NCI-H748 treated with DMSO at 0.1 percent for 48 hours (cell line): ENCODE measurements at regions not wholly inside any gene's neighbourhood (a gene's known extent, or its start where the extent isn't known, plus 50 kb on each side); places are given as distances from the start of the nearest gene placed in this dataset.

Experiments used
- DNase-seq: peaks from one replicate; lab custom pipeline; 2025; lab: John Stamatoyannopoulos, UW

DNA sequence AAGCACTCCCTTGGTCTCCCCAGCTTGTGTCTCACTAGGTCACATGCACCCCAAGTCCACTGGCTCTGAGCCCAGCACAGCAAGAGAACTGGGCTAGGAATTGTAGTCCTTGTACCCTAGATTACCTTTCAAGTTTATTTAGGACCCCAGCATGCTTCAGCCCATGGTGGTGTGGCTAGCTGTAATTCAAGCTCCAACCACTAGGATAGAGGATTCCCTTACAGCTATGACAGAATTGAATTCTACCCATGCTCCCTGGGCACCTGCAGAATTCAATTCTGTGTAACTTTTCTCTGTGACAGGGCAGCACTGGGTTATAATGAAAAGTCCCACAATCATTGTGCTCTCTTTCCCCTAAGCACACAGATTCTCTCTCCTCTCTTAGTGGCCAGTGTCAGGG, 253.8 kb upstream of the DMD start:
- DNase-seq, result no peak

DNA sequence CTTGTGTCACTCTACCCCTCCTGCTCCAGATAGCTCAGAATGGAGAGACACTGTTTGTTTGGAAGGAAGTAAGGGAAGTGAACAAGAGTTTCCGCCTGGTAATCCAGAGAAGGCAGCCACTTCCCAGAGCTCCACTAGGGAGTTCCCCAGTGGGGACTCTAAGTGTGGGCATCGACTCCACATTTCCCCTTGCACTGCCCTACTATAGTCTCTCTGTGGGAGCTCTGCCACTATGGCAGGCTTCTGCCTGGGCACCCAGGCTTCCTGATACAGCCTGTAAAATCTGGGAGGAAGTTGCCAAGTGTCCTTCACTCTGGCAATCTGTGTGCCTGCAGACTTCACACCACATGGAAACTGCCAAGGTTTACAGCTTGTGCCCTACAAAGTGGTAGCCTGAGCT, 245.8 kb upstream of the DMD start:
- no peak for DNase-seq

DNA sequence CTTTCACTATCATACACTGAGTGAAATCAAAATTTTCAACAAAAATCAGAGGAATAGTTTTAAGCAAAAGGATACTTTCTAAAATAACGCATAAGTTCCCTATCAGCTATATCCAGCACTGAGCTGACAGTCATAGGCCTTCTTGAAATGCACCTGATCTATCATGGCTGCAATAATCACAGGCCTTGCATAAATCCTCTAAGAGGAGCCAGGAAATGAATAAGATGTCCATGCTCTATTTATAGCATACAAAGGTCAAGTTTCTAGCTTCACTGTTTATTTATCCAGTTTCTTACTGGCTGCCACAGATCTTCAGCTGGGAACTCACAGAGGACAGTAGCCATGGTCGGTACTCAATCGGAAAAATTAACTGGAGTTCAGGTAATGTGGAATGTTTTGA, 235.9 kb upstream of the DMD start:
- no peak for DNase-seq

DNA sequence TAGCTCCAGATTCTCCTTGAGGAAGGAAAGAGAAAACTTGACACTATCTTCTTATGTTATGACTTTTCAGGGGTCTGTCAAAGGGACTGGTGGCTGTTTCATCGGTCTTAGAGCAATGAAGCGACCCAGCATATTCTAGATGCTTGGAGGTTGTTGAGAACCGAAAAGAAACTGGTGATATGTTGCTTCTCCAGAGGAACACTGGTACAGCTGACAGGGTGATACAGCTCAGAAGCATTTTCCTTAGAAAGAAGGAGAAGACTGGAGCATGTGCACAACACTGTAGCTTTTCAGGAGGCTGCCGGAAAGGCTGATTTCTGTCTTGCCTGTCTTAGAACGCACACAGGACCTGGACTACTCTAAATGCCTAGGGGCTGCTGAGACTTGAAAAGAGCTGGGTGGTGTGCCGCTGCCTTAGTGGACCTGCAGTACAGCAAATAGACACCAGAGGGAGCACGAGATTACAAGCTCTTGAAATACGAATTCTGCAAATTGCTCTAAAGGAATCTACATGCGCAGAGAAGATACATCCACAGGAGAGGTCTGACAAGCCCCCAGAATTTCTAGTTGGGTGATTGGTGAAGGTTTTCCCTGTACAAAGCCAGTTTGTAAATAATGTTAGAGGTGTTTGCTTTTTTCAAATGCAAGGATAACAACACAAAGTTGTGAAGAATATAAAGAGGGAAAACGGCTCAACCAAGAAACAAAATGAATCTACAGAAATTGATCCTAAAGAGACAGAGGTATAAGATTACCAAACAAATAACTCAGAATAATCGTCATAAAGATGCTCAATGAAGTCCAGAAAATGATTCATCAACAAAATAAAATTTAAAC, 223.1 kb upstream of the DMD start:
- DNase-seq, result peak; percentile 18

DNA sequence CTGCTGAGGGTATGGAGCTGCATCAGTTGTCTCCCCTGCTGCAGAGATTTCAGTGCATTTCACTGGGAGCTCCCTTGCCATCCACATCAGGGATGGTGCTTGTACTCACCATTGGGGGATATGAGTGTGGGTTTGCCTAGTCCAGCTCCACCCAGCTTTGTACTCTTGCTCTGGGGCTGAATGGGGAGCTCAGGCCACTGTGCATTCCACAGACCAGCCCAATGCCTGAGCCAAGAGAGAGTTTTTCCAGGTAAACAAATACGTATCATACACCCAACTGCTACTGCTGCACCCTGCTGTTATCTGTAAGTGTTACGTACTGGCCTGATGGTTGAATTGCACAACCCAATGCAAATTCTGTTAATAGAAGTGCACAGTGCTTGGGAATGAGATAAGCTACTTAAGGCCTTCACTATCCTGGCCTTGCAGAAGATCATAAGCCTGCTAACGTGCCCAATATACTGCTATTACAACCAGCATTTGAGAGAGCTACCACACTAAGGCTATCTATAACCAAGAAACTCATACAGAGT, 205.0 kb upstream of the DMD start:
- DNase-seq, result no peak

DNA sequence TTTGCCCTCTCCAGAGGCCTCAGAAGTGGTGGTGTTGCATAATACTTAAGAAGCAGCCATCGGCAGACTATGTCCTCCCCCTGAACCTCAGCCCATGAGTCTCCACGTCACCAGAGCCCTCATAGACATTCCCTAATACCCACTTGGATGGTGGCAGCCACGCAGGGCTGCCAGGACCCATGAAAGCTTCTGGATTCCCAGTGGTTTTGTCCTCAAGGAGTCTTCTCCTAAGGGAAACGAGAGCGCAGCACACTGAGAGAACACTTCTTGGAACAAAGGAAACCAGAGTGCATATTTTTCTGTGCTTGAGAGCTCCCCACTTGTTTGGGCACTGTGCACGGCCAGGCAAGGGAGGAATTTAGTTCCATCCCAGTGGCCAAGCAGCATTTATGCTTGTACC, 204.1 kb upstream of the DMD start:
- DNase-seq, result no peak

DNA sequence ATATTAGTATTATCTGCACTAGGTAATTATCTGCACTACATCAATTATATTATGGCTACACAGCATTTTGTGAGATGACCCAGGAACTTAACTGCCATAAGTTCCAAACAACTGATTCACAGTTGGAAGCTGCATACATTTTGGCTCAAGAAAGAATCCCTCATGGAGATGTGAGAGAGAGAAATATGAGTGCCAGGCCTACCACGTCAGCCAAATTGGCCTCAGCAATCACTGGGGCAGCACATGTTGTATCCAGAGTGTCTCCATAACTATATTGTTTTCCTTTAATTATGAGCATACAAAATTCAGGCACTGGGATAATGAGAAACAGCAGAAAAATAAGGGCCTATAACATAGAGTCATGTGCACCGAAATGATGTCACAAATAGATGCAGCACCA, 174.2 kb upstream of the DMD start:
- DNase-seq, result no peak

DNA sequence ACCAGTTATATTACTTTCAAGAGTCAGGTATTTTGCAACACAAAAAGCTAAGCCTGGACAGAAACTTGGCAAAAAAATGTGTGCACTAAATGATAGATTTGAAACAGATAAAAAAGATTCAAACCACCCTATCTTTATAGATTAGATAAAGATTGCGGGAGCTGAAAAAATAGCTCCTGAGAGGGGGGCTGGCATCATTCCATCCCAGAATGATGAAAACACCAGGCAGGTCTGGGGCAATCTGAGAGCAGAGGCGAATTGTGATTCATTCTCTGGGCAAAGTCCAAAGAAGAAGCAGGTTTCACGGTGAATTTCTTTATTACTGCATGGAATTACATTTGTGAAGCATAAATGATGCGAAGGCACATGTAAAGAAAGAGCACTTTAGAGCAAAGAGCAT, 168.5 kb upstream of the DMD start:
- DNase-seq, result no peak

DNA sequence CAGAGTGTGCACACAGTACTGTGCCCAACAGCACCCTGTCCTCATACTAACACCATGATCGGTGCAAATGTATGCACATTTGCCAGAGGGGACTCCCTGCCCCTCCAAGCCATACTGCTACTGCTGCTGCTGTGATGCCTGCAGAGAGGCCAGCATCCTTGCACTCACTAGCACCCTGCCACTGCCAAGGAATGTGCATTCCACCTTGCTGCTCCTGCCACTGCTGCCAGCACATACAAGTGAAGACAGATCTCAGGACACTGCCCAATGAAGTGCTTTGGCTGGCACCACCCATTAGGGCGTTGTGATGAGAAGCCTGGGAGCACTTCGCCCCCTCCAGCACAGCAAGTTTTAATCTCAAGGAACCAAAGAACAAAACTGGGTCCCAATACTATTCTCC, 146.3 kb upstream of the DMD start:
- no peak for DNase-seq

DNA sequence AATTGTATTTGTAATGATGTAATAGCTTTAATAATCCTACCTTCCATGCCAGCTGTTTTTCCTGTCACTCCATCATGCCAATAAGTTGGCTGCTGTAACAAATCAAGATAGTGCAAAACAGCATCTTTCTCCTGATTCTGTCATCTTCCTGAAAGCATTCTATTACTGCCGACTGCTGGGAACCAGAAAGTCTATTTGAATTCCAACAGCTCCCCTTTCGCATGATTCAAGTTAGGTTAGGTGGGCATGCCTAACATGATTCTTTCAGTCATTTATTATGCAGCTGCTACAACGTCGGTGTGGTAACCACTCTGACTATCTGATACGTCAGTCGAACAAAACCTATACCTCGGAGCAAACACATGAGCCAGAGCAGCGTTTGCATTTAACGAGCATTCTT, 127.9 kb upstream of the DMD start:
- DNase-seq, result peak; percentile 48

DNA sequence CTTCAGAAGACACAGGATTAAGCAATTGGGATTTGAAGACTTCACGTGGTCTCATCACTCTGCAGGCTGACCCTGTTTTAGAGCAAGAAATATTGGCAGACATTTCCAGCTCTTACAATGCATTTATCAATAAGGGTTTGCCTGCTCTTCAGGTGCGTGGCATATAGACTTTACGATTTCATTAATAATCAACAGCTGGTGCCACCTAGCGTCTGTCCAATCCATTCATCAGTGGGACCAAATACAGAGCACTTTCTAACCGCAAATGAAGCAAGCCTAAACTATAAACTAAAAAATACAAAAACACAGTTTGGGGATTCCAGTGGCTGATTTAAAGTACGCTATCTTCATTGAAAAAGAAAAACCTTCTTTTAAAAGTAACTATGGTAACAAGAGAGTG, 125.4 kb upstream of the DMD start:
- peak; percentile 1 for DNase-seq

DNA sequence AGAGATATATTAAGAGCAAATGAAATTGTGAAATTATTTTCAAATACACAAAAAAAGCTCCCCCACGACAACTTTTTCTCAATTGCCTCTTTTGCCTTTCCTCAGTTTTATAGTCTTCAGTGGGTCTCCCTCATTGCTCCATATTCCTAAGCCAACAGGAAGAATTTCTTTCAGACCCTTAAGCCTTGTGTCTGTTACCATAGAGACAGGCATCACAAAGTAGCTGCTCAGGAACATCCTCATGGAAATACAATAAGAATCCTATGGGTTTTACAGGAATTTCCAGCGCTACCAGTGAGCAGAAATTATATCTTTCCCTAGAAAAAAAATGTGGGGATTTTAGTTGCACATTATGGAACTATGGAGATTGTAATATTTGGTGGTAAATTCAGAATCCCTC, 121.9 kb upstream of the DMD start:
- DNase-seq, result no peak

DNA sequence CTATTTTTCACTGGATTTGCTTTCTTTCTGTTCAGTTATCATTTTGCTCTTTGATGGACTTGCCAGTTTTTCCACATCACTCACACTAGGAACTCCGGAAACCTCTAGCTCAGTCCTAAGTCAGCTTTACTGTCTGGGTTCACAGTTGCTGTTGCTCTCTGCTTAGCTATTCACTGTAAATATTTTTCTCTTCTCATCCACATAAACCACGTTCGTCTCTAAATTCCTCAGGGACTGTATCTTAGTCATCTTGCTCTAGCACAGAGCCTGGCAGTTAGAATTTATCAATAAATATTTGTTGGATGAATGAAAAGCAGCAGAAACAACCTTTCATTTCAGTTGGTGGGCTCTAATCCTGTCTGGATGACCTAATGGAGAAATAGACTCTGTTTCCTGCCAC, 119.4 kb upstream of the DMD start:
- no peak for DNase-seq

DNA sequence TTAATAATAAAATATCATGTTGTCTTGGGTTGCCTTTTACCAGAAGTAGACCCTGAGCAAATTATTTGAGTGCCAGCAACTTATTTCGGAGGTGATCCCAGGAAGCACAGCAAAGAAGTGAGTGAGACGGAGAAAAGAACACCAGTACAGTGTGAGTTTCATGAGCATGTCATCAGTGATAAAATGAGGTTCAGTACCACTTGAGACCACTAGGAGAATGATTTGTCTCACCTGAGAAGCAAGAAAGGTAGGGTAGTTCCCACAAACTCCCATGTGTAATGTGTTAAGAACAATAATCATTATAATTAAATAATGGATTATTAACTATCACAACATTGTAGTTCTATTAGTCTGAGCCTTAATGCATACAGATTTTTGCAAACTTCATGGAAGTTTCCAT, 112.8 kb upstream of the DMD start:
- DNase-seq, result no peak

DNA sequence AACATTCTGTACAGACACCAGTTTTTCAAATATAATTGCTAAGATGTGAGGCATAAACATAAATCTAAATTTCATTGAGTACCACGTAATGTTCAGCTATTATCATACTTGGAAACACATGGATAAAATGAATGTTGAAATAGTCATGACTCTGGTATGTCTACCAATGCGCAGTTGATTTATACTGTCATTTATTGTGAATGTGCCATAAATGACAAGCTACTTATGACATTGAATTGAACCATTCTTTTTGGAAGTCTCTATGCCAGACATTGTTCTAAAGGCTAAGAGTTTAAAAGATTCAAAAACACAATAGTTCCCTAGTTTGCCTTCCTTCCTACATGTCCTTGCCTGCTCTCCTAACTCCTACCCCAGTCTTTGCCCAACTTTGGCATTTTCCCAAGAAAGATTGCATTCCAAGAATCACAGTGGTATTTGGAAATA, 96.6 kb upstream of the DMD start:
- DNase-seq, result no peak

DNA sequence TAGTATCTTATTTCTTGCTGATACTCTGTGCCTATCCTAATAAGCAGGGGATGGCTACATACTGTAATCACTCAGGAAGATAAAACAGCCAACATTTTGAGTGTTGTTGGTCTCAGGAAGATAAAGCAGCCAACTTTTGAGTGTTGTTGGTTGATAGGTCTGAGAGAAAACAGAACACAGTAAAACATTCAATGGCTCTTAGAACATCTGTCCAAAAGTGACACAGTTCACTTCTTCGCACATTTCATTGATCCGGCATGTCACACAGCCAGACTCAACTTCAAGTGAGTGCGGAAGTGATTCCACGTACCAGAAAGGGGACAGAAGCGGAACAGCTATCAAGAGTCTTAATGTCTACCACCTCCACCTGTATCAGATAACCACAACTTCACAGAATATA, 87.3 kb upstream of the DMD start:
- DNase-seq, result no peak

DNA sequence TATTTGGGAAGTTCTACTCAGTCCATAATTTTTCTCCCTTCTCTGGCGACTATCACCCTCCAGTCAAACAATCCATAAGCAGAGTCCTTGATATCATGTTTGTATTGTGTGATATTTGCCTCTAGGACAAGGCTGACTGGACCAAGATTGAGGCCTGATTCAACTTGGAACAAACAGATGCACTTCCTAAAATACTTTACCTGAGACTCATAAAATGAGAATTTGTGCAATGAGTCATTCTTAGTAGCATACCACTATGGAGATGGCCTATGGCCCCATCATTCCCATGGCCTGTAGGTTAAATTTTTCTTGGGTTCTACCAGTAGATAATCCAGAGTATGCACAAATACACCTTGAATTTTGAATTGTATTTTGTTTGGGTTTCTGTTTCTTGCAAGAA, 74.2 kb upstream of the DMD start:
- DNase-seq, result no peak

DNA sequence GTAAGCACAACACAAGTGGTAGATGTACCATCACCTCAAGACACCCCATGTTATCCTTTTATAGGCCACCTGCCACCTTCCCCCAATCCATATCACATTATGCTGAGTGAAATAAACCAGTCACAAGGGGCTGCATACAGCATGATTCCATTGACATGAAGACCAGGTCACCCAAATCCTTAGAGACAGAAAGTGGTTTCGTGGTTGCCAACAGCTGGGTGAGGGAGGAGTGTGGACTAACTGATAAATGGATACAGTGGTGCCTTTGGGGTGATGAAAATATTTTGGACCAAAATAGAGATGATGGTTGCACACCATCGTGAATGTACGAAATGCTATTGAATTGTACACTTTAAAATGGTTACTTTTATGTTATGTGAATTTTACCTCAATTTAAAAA, 65.7 kb upstream of the DMD start:
- no peak for DNase-seq

DNA sequence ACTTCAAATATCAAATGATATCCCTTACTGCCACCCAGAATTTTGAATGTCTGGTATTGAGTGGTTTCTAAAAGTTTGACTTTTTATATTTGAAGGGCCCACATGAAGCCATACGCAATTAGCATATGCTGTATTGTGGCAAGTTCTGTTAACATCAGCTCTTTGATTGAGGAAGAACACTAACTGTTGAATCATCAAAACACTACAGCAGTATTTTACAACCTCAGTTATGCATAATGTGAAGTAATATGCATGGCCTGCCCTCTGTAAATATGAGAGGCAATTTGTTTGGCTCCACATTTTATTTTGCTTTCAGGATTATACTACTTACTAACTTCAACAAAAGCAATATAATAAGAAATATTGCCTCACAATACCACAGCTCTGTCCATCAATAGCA, 62.2 kb upstream of the DMD start:
- no peak for DNase-seq

DNA sequence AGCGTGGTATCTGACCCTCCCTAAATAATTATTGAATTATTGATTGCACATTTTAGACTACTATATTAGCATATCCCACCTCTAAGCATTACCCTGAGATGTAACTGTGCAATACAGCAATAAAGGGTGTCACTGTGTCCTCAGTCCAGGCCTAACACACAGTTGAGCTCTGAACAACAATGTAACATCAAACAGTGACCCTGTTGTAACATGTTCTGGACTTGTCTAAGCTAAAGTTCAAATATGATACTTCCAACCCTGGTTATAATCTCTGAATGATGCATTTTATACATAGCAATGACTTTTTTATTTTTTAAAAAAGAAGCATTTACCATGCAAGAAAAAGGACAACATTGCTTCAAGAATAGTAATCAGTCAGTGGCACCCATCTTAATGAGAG, 61.6 kb upstream of the DMD start:
- no peak for DNase-seq
